ENCODE measurements at regions not wholly inside any gene's neighbourhood (a gene's known extent, or its start where the extent isn't known, plus 50 kb on each side); places are given as distances from the start of the nearest gene placed in this dataset.

DNA sequence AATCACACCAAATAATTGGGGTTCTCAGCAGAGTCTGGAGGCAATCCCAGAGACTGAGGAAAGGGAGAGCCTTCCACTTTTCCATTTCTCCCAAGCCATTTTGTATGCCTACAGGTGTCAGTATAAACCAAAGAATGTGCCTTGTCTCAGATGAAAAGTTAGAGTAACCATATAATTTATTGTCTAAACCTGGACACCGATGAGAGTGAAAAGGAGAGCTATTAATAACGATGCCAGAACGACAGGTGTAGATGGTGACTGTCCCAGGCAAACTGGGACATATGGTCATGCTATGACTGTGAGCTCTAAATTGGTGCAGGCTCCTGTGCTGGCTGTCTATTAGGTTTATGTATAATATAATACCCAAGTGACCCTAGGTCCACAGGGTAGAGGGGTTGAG is 219.6 kb downstream of the ARHGAP12 start:
- DNase-seq: no peak

GRCh38 chr10:31708474-31708873 is 220.2 kb downstream of the ARHGAP12 start:
- no peak for DNase-seq

DNA sequence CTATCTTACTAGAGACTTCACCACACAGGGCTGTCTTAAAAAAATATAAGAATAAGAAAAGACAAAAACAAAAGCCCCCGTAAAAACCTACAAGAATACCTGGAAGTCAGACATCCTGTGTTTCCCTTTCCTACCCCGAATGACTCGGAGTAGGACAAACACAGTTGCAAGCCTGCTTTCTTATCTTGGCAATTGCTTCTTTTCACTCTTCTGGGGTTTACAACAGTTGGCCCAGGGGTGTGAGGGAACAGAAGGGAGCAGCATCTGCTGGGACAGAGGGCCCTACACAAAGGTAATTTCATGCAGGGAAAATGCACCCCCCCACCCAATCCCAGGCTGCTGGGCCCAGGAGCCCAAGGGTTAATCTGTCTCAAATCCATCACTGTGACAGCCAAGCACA is 220.6 kb downstream of the ARHGAP12 start:
- no peak for DNase-seq

DNA sequence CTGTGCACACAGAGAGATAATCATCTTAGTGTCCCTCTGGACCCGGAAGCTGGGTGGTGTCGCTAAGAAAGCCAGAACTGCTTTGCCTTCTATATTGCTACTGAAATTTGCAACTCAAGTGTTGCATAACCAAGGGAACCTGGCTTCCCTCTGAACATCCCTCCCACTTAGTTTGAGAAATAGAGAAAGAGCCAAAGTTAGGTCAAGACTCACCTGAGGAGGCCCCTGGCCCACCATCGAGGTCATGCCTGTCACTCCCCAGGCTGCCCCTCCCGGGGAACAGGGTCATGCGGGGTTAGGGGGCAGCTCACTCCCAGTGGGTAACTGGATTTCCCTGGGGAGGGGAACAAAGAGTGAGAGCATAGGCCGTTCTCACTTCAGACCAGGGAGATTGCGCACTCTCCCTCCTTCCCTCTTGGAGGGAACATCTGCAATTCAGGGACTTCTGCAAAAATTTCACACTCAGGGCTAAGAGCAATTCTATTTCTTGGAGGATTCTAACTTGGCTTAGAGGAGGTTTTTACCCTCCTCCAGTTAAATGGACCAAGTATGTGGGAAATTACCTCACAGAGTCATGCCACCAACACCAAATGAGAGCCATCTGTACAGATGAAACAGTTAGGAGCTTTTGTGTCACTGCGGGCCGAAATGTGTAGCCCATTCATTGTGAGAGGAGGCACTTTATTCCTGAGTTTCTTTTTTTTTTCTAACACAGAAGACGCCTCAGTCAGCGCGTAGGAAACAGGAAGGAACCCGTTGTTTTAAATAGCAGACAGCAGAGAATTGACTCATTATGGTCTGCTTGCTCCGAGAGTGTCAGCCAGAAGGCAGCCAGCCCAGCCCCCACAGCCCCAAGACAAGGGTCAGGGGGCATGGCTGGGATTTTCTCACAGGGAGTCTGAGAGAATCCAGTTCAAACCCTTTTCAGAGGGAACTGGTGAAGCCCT is 221.3 kb downstream of the ARHGAP12 start:
- DNase-seq: peak; percentile 4

GRCh38 chr10:31706464-31707092 is 222.1 kb downstream of the ARHGAP12 start:
- no peak for DNase-seq

- DNase-seq: no peak
These were observed 223.5 kb downstream of the ARHGAP12 start for GRCh38 chr10:31705136-31705535.

- no peak for DNase-seq
These were observed 224.4 kb downstream of the ARHGAP12 start for GRCh38 chr10:31704195-31704594.

DNA sequence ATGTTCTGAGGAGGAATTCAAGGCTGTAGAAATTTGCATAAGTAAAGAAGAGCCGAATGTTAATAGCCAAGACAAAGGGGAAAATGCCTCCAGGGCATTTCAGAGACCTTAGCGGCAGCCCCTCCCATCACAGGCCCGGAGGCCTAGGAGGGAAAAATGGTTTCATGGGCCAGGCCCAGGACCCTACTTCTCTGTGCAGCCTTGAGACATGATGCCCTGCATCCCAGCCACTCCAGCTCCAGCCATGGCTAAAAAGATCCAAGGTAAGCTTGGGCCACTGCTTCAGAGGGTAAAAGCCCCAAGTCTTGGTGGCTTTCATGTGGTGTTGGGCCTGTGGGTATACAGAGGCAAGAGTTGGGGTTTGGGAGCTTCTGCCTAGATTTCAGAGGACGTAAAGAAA is 225.7 kb downstream of the ARHGAP12 start:
- no peak for DNase-seq

DNA sequence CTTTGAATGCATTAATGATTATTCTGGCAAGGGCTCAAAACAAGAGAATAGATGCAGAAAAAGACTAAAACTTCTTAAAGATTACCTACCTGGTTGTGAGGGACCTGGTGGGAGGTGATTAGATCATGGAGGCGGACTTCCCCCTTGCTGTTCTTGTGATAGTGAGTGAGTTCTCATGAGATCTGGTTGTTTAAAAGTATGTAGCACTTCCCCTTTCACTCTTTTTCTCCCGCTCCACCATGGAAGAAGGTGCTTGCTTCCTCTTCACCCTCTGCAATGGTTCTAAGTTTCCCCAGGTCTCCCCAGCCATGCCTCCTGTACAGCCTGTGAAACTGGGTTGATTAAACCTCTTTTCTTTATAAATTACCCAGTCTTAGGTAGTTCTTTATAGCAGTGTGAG is 226.6 kb downstream of the ARHGAP12 start:
- DNase-seq: no peak

DNA sequence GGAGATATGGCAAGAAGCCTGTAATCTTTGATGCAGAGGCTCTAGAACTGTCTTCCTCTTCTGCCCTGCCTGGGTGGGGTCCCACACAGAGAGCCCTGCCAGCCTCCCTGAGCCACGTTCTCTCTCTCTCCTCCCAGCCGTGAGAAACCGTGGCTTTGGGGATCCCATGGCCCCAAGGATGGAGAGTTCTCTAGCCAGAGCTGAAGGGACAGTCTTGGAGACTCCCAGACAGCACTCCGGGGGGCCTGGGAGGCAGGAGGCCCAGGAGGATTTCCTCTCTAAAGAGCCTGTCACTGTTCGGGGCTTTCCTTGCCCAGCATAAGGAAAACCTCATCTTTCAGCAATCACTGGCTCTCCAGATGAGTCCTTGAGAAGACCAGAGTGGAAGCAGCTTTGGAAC is 227.1 kb downstream of the ARHGAP12 start:
- no peak for DNase-seq

DNA sequence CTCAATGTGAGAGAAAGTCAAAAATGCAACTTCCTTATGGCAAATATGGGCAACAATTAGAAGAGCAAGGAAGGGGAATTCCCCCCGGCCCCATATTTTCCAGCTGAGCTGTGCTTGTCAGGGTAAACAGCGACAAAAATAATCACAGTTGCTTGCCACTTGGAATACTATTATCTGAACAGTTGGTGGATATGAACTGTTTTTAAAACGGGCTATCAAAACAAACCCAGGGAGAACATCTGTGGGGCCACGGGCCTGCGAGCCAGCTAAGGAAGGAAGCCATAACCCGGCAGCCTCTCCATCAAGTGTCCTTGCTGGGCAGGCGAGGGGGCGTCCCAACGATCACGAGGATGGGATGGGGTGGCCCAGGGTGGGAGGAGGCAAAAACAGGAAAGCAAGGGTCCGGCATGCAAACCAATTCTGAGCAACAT is 228.4 kb downstream of the ARHGAP12 start:
- no peak for DNase-seq

DNA sequence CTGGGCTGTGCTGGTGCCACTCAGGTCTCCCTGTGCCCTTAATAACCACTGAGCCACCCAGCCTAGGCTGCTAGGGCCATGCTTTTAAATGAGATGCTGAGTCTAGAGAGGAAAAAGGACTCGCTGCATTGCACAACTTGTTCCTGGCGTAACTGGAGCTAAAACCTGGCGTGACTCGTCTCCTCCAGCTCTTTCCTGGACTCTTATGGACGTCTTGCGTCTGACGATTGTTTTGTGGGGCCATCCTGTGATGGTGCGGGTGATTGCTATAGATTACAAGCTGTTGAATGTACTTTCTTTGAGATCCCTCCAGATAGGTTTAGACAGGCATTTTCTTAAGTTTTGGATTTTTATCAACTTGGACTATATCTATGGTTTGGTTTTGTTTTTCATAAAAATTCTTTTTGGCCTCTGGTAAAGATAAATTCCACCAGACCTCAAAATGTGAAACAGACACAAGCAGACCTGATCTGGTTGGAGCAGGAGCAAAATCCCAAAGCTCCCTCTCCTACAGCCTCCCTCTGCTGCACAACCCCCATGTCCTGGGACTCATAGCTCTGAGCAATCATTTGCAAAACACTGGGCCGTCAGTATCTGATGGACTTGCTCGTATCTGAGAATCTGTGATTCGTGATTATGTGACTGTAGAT is 230.3 kb downstream of the ARHGAP12 start:
- no peak for DNase-seq

GRCh38 chr10:31697271-31698180 is 231.1 kb downstream of the ARHGAP12 start:
- DNase-seq: no peak

DNA sequence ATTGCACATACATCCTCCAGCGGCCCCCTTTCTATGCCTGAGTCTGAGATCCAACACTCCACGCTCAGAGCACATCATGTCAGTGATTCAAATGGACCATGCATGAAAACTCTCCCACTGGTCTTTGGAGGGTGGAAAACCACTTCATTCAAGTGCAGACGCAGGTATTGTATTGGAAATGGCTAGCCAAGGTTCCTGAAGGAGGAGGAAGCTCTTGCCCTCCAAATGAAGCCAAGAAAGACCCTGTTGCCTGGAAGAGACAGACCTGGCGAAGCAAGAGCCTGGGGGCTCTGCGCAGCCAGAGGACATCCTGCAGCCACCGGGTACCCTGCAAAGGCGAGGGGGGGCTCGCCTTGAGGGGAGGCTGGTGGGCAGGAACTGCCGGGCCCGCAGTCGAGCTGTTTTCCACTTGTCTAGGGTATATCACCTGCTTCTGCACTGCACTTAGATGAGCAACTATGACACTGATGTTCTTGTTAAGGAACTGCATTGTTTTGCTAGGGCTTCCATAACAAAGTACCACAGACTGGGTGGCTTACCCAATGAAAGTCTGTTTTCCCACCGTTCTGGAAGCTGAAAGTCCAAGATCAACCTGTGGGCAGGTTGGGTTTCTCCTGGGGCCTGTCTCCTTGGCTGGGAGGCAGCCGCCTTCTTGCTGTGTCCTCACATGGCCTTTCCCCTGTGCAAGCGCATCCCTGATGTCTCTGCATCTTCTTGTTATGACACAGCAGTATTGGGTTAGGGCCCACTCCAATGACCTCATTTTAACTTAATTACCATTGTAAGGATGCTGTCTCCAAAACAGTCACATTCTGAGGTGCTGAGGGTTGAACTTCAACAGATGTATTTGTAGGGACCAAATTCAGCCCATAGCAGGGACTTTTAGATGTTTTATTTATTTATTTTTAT is 233.4 kb downstream of the ARHGAP12 start:
- no peak for DNase-seq

- DNase-seq: no peak
These were observed 234.4 kb downstream of the ARHGAP12 start for GRCh38 chr10:31694126-31694685.

DNA sequence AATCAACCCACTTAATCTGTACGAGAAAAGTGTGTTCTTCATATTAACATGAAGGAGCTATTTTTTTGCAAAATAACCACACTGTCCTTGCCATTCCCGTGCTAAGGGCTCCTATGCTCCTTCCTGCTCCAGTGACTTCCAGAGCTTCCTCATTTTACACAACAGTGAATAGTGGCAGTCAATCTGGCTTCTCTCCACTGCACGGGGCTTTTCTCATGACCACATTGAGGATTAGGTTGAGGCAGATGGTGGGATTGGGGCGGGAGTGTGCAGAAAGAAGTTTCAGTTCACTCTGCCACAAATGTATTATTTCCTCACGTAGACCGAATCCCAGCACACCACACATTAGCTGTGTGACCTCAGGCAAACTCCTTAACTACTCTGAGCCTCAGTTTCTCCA is 235.1 kb downstream of the ARHGAP12 start:
- DNase-seq: no peak

GRCh38 chr10:31689233-31689632 is 239.4 kb downstream of the ARHGAP12 start:
- no peak for DNase-seq

DNA sequence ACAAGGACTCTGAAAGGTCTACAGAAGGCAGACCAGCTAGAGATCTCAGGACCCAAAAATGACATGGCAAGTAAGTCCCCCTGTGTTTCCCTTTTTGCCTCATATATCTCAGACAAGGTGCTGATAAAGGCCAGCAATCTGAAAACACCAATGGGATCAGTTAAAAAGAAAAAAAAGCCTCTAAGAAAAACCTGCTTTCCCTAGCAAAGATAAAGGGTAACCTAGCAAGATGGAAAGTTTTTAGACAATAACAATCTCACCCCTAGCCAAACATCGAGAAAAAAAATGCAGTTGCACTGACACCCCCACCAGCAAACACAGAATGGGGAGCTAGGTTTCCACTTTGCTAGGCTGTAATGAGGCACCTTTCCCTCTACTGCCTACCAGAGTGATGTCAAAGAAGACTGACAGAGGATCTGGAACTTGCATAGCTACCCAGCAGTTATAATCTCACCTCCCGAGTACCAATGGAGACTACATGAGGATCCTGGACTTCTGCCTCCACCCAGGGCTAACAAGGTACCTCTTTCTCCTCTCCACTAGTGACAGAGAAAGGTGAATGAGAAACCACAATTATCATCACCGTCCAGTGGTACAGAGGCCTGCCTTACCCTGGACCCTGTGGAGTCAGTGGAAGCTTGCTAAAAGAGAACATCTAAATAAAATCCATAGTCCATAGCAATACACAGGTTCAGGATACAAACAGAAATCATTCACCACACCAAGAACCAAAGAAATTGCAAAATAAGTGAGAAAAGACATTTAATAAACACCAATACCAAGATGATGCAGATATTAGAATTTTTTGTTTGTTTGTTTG is 240.8 kb downstream of the ARHGAP12 start:
- DNase-seq: no peak

DNA sequence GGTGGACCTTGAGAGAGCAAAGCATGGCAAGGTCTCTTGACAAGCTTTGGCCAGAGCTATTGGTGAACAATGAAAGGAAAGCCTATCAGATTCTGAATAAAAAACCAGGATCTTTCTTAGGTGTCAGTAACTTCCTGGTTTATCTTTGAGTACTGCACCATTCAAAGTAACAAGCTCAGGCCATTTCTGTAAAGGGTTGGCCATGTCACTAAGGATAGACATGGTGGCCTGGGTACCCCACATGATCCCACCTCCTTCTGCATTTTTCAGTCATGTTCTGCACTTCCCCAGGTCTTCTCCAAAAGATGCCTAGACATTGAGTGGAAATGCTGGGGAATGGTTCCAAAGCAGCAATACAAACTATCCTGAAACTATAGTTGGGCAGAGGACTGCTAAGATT is 242.0 kb downstream of the ARHGAP12 start:
- DNase-seq: no peak

DNA sequence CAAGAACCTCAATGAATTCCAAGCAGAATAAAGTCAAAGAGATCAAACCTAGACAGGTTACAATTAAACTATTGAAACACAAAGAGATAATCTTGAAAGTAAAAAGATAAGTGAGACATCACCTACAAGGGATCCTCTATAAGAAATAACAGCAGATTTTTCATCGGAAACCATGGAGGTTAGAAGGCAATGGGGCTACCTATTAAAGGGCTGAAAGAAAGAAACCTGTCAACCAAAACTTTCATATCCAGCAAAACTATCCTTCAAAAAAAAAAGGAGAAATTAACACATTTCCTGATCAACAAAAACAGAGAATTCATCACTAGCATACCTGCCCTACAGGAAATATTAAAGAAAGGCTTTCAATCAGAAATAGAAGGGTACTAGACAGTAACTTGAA is 244.9 kb downstream of the ARHGAP12 start:
- DNase-seq: no peak

Data from activated CD4-positive, alpha-beta T cell treated with anti-CD3 and anti-CD28 coated beads, Interleukin-2, amount 50 U/mL, for 4 hours (primary cell).